HUES6 (cell line): ENCODE measurements at regions not wholly inside any gene's neighbourhood (a gene's known extent, or its start where the extent isn't known, plus 50 kb on each side); places are given as distances from the start of the nearest gene placed in this dataset.
A peak's percentile ranks its signal among the peaks of the same experiment; 100 is the strongest.
"Not testable (repeated sequence)": the region's sequence is repeated elsewhere in the genome, so short reads cannot be mapped to it uniquely, and the experiment has no call there.

Experiments used
- H3K27ac ChIP-seq: 2 replicates; pipeline ENCODE4 v1.7.0; 2013; ENCODE audit warnings: low read depth, mild to moderate bottlenecking, low read length, inconsistent platforms
- H3K27me3 ChIP-seq: 2 replicates; pipeline ENCODE4 v1.6.1; 2013; ENCODE audit warnings: low read length; ENCODE audit not compliant: control insufficient read depth, insufficient read depth
- H3K36me3 ChIP-seq: 2 replicates; pipeline ENCODE4 v1.6.1; 2013; ENCODE audit warnings: low read length; ENCODE audit not compliant: control insufficient read depth, insufficient read depth
- H3K4me1 ChIP-seq: 2 replicates; pipeline ENCODE4 v1.6.1; 2013; ENCODE audit warnings: low read length; ENCODE audit not compliant: control insufficient read depth, insufficient read depth
- H3K4me3 ChIP-seq: 2 replicates; pipeline ENCODE4 v1.5.1; 2013; ENCODE audit warnings: low read depth, low read length
- H3K9ac ChIP-seq: one replicate; pipeline ENCODE4 v1.6.1; 2013; ENCODE audit warnings: mild to moderate bottlenecking, low read length
- H3K9me3 ChIP-seq: 2 replicates; pipeline ENCODE4 v1.6.1; 2013; ENCODE audit warnings: low read depth, low read length; ENCODE audit not compliant: control insufficient read depth, insufficient read depth

DNA sequence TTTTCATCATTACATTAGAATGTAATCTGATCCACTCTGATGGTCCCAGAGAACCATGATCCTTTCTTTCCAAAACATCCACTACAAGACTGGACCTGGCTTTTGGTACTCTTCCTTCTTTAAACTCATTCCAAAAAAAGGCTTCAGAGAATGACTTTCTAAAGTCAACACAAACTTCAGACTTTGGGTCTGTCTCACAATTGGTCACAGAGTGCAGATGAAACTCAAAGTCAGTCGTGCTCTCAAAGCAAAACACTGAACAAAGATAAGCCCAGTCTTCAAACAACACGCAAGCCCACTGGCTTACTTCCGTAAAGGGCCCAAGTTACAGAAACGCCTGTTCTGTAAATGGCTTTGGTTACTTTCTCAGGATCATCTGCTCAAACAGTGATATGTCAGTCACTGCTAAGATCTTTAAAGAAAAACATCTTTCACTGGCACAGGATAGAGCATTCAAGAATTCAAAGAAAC is 250.9 kb upstream of the MKLN1 start:
- no peak overlapping the region for H3K4me3 ChIP-seq
- H3K36me3 ChIP-seq, result no peaks in the 10 kb centered on the region
- peaks cover 3% of the 10 kb centered on the region; the same call in 1 of the 2 replicates for H3K9me3 ChIP-seq
- H3K4me1 ChIP-seq, result peaks cover 7% of the 10 kb centered on the region; the same call in 1 of the 2 replicates
- no peak overlapping the region for H3K9ac ChIP-seq
- no peaks in the 10 kb centered on the region for H3K27me3 ChIP-seq
- no peak overlapping the region for H3K27ac ChIP-seq

DNA sequence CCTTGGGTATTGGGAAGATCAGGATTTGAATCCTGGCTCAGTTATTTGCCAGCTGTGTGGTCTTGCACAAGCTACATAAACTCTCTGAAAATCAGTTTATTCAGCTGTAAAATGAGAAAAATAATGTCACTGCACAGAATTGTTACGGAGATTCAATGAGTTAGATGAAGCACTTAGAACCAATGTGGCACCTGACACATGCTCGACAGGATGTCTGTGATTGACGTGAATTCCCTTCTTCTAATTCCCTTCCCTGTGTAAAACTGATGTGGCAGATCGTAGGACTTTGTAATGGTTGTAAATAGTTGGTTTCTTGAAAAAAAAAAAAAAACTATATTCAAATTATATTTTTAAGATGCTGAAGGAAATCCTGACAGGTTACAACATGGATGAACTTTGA is 249.9 kb upstream of the MKLN1 start:
- no peak overlapping the region for H3K9ac ChIP-seq
- peaks cover 6% of the 10 kb centered on the region; the same call in 1 of the 2 replicates for H3K4me1 ChIP-seq
- H3K9me3 ChIP-seq, result peaks cover 2% of the 10 kb centered on the region; the same call in 1 of the 2 replicates
- no peak overlapping the region for H3K4me3 ChIP-seq
- no peaks in the 10 kb centered on the region for H3K36me3 ChIP-seq
- no peak overlapping the region for H3K27ac ChIP-seq
- H3K27me3 ChIP-seq, result no peaks in the 10 kb centered on the region

DNA sequence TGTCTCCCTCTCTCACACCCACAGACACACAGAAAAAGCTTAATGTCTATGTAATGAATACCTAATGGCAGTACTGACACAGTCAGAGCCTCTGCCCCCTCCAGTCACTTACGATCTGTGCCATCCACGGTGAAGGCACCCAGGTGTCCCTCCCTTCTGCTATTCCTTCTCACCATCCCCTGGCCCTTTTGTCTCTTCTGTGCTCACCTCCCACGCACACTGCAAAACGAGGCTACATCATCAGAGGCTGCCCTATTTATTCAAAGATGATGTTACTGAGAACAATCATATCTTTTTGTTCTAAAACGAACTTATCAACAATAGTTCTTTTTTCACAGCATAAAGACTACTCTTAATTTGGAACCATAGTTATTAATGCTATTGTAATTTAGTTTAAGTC is 246.9 kb upstream of the MKLN1 start:
- H3K9ac ChIP-seq, result no peak overlapping the region
- H3K27me3 ChIP-seq, result no peaks in the 10 kb centered on the region
- H3K36me3 ChIP-seq, result no peaks in the 10 kb centered on the region

DNA sequence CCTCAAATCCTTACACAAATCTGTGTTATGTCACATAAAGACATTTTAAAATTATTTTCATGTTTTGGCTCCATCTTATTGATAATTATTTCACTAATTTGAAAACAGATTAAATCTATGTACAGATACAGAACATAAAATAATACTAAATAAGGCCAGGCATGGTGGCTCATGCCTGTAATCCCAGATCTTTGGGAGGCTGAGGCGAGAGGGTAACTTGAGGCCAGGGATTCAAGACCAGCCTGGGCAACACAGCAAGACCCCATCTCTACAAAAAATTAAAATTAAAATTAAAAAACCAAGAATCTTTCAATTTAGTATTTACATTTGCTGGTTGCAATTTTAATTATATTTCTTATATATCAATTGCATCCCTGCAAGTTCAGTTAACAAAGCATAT is 246.4 kb upstream of the MKLN1 start:
- H3K36me3 ChIP-seq, result no peaks in the 10 kb centered on the region

More for the DNA sequence above, 246.9 kb upstream of the MKLN1 start:
- H3K9me3 ChIP-seq, result no peaks in the 10 kb centered on the region
- no peak overlapping the region for H3K4me3 ChIP-seq
- no peak overlapping the region for H3K27ac ChIP-seq
- peaks cover 4% of the 10 kb centered on the region; the same call in 1 of the 2 replicates for H3K4me1 ChIP-seq

DNA sequence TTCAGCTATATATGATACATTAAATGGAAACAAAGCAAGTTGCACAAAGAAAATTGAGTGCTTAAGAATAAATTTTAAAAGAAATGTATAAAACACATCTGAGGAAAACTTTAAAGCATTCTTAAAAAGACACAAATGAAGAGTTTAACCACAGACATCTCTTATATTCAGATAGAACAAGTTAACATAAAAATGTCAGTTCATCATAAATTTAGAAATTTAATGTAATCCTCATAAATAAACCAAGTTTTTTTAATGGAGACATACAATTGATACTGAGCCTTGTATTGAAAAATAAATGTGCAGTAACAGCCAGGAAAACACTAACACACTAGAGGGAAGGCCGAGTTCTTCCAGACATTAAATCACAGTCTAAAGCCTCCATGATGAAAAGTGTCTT is 243.9 kb upstream of the MKLN1 start:
- no peak overlapping the region for H3K27ac ChIP-seq
- no peak overlapping the region for H3K9ac ChIP-seq
- no peaks in the 10 kb centered on the region for H3K27me3 ChIP-seq
- H3K36me3 ChIP-seq, result no peaks in the 10 kb centered on the region
- no peaks in the 10 kb centered on the region for H3K9me3 ChIP-seq
- H3K4me3 ChIP-seq, result no peak overlapping the region
- H3K4me1 ChIP-seq, result no peaks in the 10 kb centered on the region

More for the DNA sequence above, 246.4 kb upstream of the MKLN1 start:
- Histone ChIP-seq H3K4me3 (no peak overlapping the region), H3K4me1 (peaks cover 4% of the 10 kb centered on the region; the same call in 1 of the 2 replicates), H3K9ac (no peak overlapping the region), H3K9me3 (no peaks in the 10 kb centered on the region), H3K27me3 (no peaks in the 10 kb centered on the region), H3K27ac (no peak overlapping the region)

DNA sequence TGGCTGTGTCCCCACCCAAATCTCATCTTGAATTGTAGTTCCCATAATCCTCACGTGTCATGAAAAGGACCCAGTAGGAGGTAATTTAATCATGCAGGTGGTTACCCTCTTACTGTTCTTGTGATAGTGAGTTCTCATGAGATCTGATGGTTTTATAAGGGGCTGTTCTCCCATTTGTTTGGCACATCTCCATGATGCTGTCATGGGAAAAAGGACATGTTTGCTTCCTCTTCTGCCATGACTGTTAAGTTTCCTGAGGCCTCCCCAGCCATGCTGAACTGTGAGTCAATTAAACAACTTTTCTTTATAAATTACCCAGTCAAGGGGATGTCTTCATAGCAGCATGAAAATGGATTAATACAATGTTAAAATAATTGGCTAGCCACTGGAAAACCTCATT is 243.3 kb upstream of the MKLN1 start:
- not testable (repeated sequence) for H3K9ac ChIP-seq, H3K36me3 ChIP-seq

DNA sequence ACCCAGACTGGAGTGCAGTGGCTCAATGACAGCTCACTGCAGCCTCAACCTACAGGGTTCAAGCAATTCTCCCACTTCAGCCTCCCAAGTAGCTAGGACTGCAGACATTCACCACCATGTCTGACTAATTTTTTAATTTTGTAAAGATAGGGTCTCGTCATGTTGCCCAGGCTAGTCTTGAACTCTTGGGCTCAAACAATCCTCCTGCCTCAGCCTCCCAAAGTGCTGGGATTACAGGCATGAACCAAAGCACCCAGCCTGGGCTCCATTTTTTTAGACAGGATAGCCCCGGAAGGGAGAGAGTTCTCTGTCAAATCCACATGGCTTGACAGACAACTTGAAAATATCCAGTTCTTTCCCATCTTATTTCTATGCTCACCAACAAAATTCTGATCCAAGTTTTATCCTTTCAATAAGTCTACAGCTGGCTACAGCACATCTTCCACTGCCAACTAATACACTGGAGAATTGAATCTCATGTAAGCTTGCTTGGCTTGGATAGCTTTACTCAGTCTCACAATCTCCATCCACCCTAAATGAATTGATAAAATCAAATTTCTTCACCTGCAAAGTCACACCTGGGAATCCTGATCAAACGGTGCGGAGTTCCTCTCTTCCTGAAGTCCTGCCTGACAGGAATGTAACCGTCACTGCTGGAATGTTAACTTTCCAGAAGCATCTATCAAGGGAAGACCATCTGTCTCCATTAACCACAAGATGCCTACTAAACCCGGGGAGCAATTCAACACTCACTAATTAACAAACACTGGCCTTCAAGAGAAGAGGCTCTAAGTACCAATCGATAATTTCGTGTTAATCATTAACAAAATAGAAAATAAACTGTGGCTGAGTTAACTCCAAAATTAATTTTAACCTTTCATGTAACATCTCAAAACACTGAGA is 239.7 kb upstream of the MKLN1 start:
- no peak overlapping the region for H3K4me3 ChIP-seq
- H3K27me3 ChIP-seq, result no peaks in the 10 kb centered on the region
- no peak overlapping the region for H3K27ac ChIP-seq
- H3K4me1 ChIP-seq, result peaks cover 33% of the 10 kb centered on the region
- H3K9ac ChIP-seq, result no peak overlapping the region
- no peaks in the 10 kb centered on the region for H3K36me3 ChIP-seq
- H3K9me3 ChIP-seq, result no peaks in the 10 kb centered on the region

More for the DNA sequence above, 243.3 kb upstream of the MKLN1 start:
- H3K4me1 ChIP-seq, H3K27ac ChIP-seq, H3K27me3 ChIP-seq, H3K9me3 ChIP-seq, H3K4me3 ChIP-seq: not testable (repeated sequence)

DNA sequence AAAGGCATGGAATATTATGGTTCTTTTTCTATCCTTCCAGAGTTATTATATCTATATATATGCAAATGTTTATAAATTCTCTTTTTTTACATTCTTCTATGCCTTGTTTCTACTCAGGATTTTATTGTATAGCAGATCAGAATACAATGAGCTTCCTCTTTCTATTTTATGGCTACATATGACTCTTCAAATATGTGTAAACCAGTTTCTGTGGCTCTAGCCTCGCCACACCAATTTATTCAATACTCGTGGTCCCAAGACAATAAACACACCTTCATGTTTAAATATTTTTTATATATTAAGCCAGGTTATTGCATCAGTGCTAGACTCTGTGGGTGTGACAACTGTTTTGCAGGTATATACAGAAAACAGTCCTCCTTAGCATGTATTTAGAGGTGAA is 237.5 kb upstream of the MKLN1 start:
- H3K4me1 ChIP-seq, result peaks cover 33% of the 10 kb centered on the region

DNA sequence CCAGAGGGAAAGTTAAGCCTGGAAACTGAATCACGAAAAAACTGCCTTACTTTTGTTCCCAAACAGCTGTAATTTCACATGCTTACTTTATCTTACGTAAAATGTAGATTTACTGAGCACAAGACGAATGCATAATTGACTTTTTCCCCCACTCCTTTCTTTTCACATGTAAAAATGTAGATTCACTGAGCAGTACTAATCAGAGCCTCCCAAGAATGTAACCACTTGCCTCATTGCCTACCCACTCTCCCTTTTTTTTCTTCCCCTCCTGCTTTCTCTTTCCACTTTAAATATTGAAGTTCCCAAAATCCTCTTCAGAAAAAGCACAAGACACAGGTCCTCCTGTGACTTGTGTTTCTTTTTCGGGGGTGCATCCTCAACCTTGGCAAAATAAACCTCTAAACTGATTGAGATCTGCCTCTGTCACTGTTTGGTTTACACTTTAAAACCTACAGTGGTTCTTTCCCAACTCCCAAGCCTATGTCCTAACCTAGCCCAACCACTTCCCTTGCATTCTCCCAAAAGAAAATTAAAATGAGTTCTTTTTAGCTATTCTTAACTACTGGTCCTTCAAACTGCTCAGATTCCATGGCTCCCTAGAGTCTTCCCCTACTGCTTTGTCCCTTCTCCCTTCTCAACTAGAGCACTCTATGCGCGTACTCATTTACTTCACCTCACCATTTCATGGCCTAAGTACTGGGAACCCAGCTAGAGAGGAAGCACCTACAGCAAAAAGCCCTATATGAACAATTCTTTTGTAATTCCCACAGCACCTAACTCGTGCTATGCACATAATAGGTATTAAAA is 236.6 kb upstream of the MKLN1 start:
- Histone ChIP-seq H3K4me3 (peak overlapping the region; percentile 33), H3K27ac (peak overlapping the region; percentile 96), H3K4me1 (peaks cover 33% of the 10 kb centered on the region), H3K36me3 (no peaks in the 10 kb centered on the region), H3K9ac (peak overlapping the region; percentile 43), H3K27me3 (no peaks in the 10 kb centered on the region), H3K9me3 (no peaks in the 10 kb centered on the region)

More for the DNA sequence above, 237.5 kb upstream of the MKLN1 start:
- Histone ChIP-seq H3K9ac (no peak overlapping the region), H3K9me3 (no peaks in the 10 kb centered on the region), H3K36me3 (no peaks in the 10 kb centered on the region), H3K27ac (peak overlapping the region; percentile 96), H3K4me3 (peak overlapping the region; percentile 33; the same call in 1 of the 2 replicates), H3K27me3 (no peaks in the 10 kb centered on the region)

DNA sequence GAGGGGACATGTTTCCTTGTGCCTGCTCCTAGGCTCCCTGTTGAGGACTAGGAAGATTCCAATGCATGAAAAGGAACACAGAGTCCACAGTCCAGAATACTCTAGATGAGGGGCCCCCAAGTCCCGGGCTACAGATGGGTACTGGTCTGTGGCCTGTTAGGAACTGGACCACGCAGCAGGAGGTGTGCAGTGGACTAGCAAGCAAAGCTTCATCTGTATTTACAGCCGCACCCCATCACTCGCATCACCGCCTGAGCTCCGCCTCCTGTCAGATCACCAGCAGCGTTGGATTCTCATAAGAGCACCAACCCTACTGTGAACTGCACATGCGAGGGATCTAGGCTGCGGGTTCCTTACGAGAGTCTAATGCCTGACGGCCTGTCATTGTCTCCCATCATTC is 233.0 kb upstream of the MKLN1 start:
- H3K36me3 ChIP-seq, result no peaks in the 10 kb centered on the region
- no peaks in the 10 kb centered on the region for H3K27me3 ChIP-seq
- no peaks in the 10 kb centered on the region for H3K9me3 ChIP-seq
- no peak overlapping the region for H3K27ac ChIP-seq
- no peak overlapping the region for H3K4me3 ChIP-seq
- no peak overlapping the region for H3K9ac ChIP-seq
- peaks cover 38% of the 10 kb centered on the region for H3K4me1 ChIP-seq

DNA sequence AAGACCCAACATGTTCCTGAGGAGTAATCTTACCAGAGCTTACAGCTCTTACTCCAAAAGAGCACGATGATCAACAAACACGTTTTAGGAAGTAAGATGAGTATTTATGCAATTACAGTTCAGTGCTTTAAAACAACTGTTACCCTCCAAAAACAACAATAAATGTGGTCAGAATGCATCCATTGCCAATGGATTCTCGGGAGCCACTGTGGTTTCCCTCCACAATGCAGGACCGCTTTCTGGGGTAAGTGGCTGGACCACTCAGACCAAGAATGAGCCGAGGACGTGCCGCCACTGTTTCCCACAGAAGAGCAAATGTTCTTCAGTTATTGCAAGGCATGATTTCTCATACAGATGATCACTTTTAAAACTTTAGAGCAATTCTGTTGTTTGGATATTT is 232.3 kb upstream of the MKLN1 start:
- no peaks in the 10 kb centered on the region for H3K36me3 ChIP-seq
- peaks cover 31% of the 10 kb centered on the region for H3K4me1 ChIP-seq
- H3K27ac ChIP-seq, result no peak overlapping the region
- no peaks in the 10 kb centered on the region for H3K9me3 ChIP-seq
- no peaks in the 10 kb centered on the region for H3K27me3 ChIP-seq
- H3K4me3 ChIP-seq, result no peak overlapping the region
- no peak overlapping the region for H3K9ac ChIP-seq
